Ovary (tissue), 7 donors: ENCODE measurements at regions not wholly inside any gene's neighbourhood (a gene's known extent, or its start where the extent isn't known, plus 50 kb on each side); places are given as distances from the start of the nearest gene placed in this dataset.

Experiments used
- DNase-seq, 5 donors: peaks; one replicate each; pipeline ENCODE4 v3.0.0-alpha.2; 2019 to 2020
- H3K27ac ChIP-seq, 2 donors: fragments of 200-600 bp; one replicate each; pipeline versions ENCODE4 v1.5.1 to v1.8.0; 2019 to 2022
- H3K27me3 ChIP-seq: fragments of 200-600 bp; one replicate; pipeline ENCODE4 v1.8.0; 2022
- H3K36me3 ChIP-seq: fragments of 200-600 bp; sonication (generic); one replicate; pipeline ENCODE4 v1.5.1; 2019
- H3K4me1 ChIP-seq: one replicate; pipeline ENCODE4 v1.8.1; 2013; ENCODE audit warnings: mild to moderate bottlenecking, moderate library complexity; ENCODE audit not compliant: insufficient read depth
- H3K4me3 ChIP-seq: fragments of 200-600 bp; sonication (generic); one replicate; pipeline ENCODE4 v1.5.1; 2017
- H3K9me3 ChIP-seq, 2 donors: fragments of 200-600 bp in 1 of 2; sonication (generic) in 1 of 2; one replicate each; pipeline versions ENCODE4 v1.5.1 to v1.8.1; 2013 to 2019; ENCODE audit warnings: mild to moderate bottlenecking in 1 of 2, moderate library complexity in 1 of 2
- CTCF ChIP-seq, 3 donors: fragments of 450-650 bp in 2 of 3; fragments of 200-600 bp in 1 of 3; IDR thresholded peaks; one replicate each; pipeline versions ENCODE4 v1.5.1 to v1.8.0; 2016 to 2022; ENCODE audit warnings: antibody characterized with exemption in 3 of 3, mild to moderate bottlenecking in 1 of 3
- EP300 ChIP-seq: sonication (generic); formaldehyde crosslinking; IDR thresholded peaks from one replicate; pipeline ENCODE4 v1.6.1; 2017; ENCODE audit warnings: antibody characterized with exemption
- POLR2A ChIP-seq: fragments of 450-650 bp; IDR thresholded peaks from one replicate; pipeline ENCODE4 v1.6.1; 2017; ENCODE audit warnings: antibody characterized with exemption, mild to moderate bottlenecking, moderate library complexity
- WGBS, 3 donors: extraction: QIAGEN DNeasy Blood & Tissue Kit in 1 of 3; methylation state at CpG; one replicate each; pipeline versions ENCODE4 v1.1.5 to v1.1.7; 2013 to 2017; 5-methylcytosine and 5-hydroxymethylcytosine counted together
- intact Hi-C, 4 donors: fragments of 100-400 bp; cut with DNase I; formaldehyde crosslinking; loops; one replicate each; pipeline versions ENCODE4 v1.11.0 to v1.15.1; 2022 to 2023
- donor health status: DM: no; HTN: no; CAD: no; lungs with moderate emphysema.
- donor health status: DM: no; HTN: no; CAD: no.
- donor health status: Bipolar disorder and iron deficiency.
- donor health status: DM: no; HTN: no; CAD: no.
- donor health status: DM: yes; HTN: yes; CAD: no.

GRCh38 chr13:34002924-34003323, 185.0 kb downstream of the RFC3 start:
- intact Hi-C loops = no loop called here
- H3K27ac ChIP-seq = no peak overlapping the region
- DNase-seq = no peak
- no peaks in the 10 kb centered on the region for H3K4me1 ChIP-seq
- TF ChIP-seq EP300 = no peak
- no peak for TF ChIP-seq POLR2A
- no peak for TF ChIP-seq CTCF (IDR thresholded peaks at IDR 0.05)
- H3K9me3 ChIP-seq = no peaks in the 10 kb centered on the region
- 86 to 95% (median 88%) methylated on average over 4 of the region's 4 CpGs for WGBS, 3 donors
- H3K27me3 ChIP-seq = no peaks in the 10 kb centered on the region
- no peaks in the 10 kb centered on the region for H3K36me3 ChIP-seq
- no peak overlapping the region for H3K4me3 ChIP-seq

GRCh38 chr13:34003656-34004055, 185.7 kb downstream of the RFC3 start:
- Histone ChIP-seq H3K36me3 (no peaks in the 10 kb centered on the region), H3K27ac (no peak overlapping the region), H3K4me3 (no peak overlapping the region), H3K9me3 (no peaks in the 10 kb centered on the region), H3K4me1 (no peaks in the 10 kb centered on the region), H3K27me3 (no peaks in the 10 kb centered on the region)
- no peak for DNase-seq
- intact Hi-C loops = no loop called here
- TF ChIP-seq POLR2A = no peak
- TF ChIP-seq CTCF (IDR thresholded peaks at IDR 0.05) = no peak
- TF ChIP-seq EP300 = no peak
- 47 to 86% (median 47%) methylated on average over 4 of the region's 4 CpGs for WGBS, 3 donors

- WGBS, 3 donors = 90 to 93% (median 93%) methylated on average over 14 of the region's 14 CpGs
- TF ChIP-seq EP300 = no peak
- Histone ChIP-seq H3K36me3 (no peaks in the 10 kb centered on the region), H3K4me1 (no peaks in the 10 kb centered on the region), H3K27me3 (no peaks in the 10 kb centered on the region), H3K27ac (no peak overlapping the region), H3K9me3 (no peaks in the 10 kb centered on the region), H3K4me3 (no peak overlapping the region)
- DNase-seq = no peak
- intact Hi-C loops = no loop called here
These were observed 186.7 kb downstream of the RFC3 start for GRCh38 chr13:34004676-34005075.

- Histone ChIP-seq H3K4me1 (no peaks in the 10 kb centered on the region), H3K4me3 (no peak overlapping the region), H3K27ac (no peak overlapping the region), H3K27me3 (no peaks in the 10 kb centered on the region), H3K36me3 (no peaks in the 10 kb centered on the region), H3K9me3 (no peaks in the 10 kb centered on the region)
- no peak for DNase-seq
- intact Hi-C loops = no loop called here
- no peak for TF ChIP-seq POLR2A
- no peak for TF ChIP-seq CTCF (IDR thresholded peaks at IDR 0.05)
- no peak for TF ChIP-seq EP300
- WGBS, 3 donors = 55 to 59% (median 56%) methylated on average over 2 of the region's 2 CpGs
These were observed 188.1 kb downstream of the RFC3 start for GRCh38 chr13:34006011-34006410.

GRCh38 chr13:34011552-34012085, 193.7 kb downstream of the RFC3 start:
- intact Hi-C loops = no loop called here

More at GRCh38 chr13:34011552-34012085, 193.7 kb downstream of the RFC3 start:
- Histone ChIP-seq H3K9me3 (no peaks in the 10 kb centered on the region), H3K4me1 (no peaks in the 10 kb centered on the region), H3K4me3 (no peak overlapping the region), H3K36me3 (no peaks in the 10 kb centered on the region), H3K27ac (no peak overlapping the region), H3K27me3 (no peaks in the 10 kb centered on the region)
- WGBS, 3 donors = 77 to 81% (median 79%) methylated on average over 11 of the region's 11 CpGs
- TF ChIP-seq POLR2A (no peak), CTCF (IDR thresholded peaks at IDR 0.05) (no peak)
- DNase-seq = no peak
